Skeletal muscle satellite cell (primary cell): ENCODE measurements at regions not wholly inside any gene's neighbourhood (a gene's known extent, or its start where the extent isn't known, plus 50 kb on each side); places are given as distances from the start of the nearest gene placed in this dataset.

Experiments used
- H3K27me3 ChIP-seq: 2 replicates; pipeline ENCODE4 v1.7.0; 2013; ENCODE audit warnings: low read length; ENCODE audit not compliant: control insufficient read depth, insufficient read depth
- H3K36me3 ChIP-seq: 2 replicates; pipeline ENCODE4 v1.7.0; 2013; ENCODE audit warnings: mild to moderate bottlenecking, control low read depth, low read length; ENCODE audit not compliant: insufficient read depth
- H3K4me1 ChIP-seq: 2 replicates; pipeline ENCODE4 v1.7.0; 2013; ENCODE audit warnings: low read length; ENCODE audit not compliant: control insufficient read depth, insufficient read depth
- H3K4me2 ChIP-seq: 2 replicates; pipeline ENCODE4 v1.7.0; 2013; ENCODE audit warnings: mild to moderate bottlenecking, low read length
- H3K4me3 ChIP-seq: 2 replicates; pipeline ENCODE4 v1.7.0; 2013; ENCODE audit warnings: low read length
- H3K9ac ChIP-seq: 2 replicates; pipeline ENCODE4 v1.7.0; 2013; ENCODE audit warnings: mild to moderate bottlenecking, low read depth, low read length, moderate library complexity
- H3K9me3 ChIP-seq: replicated peaks from 2 replicates; pipeline ENCODE4 v1.7.0; 2013; ENCODE audit warnings: mild to moderate bottlenecking, control low read depth, low read length

- no peaks in the 10 kb centered on the region for H3K9me3 ChIP-seq
- H3K4me2 ChIP-seq: no peak overlapping the region
- no peaks in the 10 kb centered on the region for H3K4me1 ChIP-seq
- H3K27me3 ChIP-seq: no peaks in the 10 kb centered on the region
- H3K9ac ChIP-seq: no peak overlapping the region
- H3K36me3 ChIP-seq: no peaks in the 10 kb centered on the region
- H3K4me3 ChIP-seq: no peak overlapping the region
Measured at GRCh38 chr2:66771359-66771976, 336.5 kb downstream of the MEIS1 start.

- no peak overlapping the region for H3K9ac ChIP-seq
- no peaks in the 10 kb centered on the region for H3K36me3 ChIP-seq
- H3K9me3 ChIP-seq: no peaks in the 10 kb centered on the region
- H3K27me3 ChIP-seq: no peaks in the 10 kb centered on the region
- no peaks in the 10 kb centered on the region for H3K4me1 ChIP-seq
- H3K4me2 ChIP-seq: no peak overlapping the region
- no peak overlapping the region for H3K4me3 ChIP-seq
Measured at GRCh38 chr2:66772618-66773017, 337.7 kb downstream of the MEIS1 start.

GRCh38 chr2:66775730-66776422, 341.0 kb downstream of the MEIS1 start:
- Histone ChIP-seq H3K4me3 (no peak overlapping the region), H3K9me3 (no peaks in the 10 kb centered on the region), H3K27me3 (no peaks in the 10 kb centered on the region), H3K4me2 (no peak overlapping the region), H3K9ac (no peak overlapping the region), H3K4me1 (no peaks in the 10 kb centered on the region), H3K36me3 (no peaks in the 10 kb centered on the region)

- Histone ChIP-seq H3K9ac (no peak overlapping the region), H3K4me3 (no peak overlapping the region), H3K4me2 (no peak overlapping the region), H3K27me3 (no peaks in the 10 kb centered on the region), H3K9me3 (no peaks in the 10 kb centered on the region), H3K36me3 (no peaks in the 10 kb centered on the region), H3K4me1 (no peaks in the 10 kb centered on the region)
Measured at GRCh38 chr2:66781804-66782203, 346.9 kb downstream of the MEIS1 start.

GRCh38 chr2:66782780-66783361, 347.9 kb downstream of the MEIS1 start:
- no peak overlapping the region for H3K9ac ChIP-seq
- H3K4me1 ChIP-seq: no peaks in the 10 kb centered on the region
- H3K9me3 ChIP-seq: no peaks in the 10 kb centered on the region
- H3K27me3 ChIP-seq: no peaks in the 10 kb centered on the region
- H3K4me3 ChIP-seq: no peak overlapping the region
- no peak overlapping the region for H3K4me2 ChIP-seq
- no peaks in the 10 kb centered on the region for H3K36me3 ChIP-seq

GRCh38 chr2:66789741-66790140, 354.8 kb downstream of the MEIS1 start:
- Histone ChIP-seq H3K36me3 (no peaks in the 10 kb centered on the region), H3K27me3 (no peaks in the 10 kb centered on the region), H3K4me1 (peaks cover 12% of the 10 kb centered on the region), H3K4me2 (no peak overlapping the region), H3K9me3 (no peaks in the 10 kb centered on the region), H3K4me3 (no peak overlapping the region), H3K9ac (no peak overlapping the region)

- H3K36me3 ChIP-seq: no peaks in the 10 kb centered on the region
- no peaks in the 10 kb centered on the region for H3K27me3 ChIP-seq
- H3K4me1 ChIP-seq: peaks cover 12% of the 10 kb centered on the region
- H3K4me2 ChIP-seq: peak overlapping the region; percentile 2
- no peak overlapping the region for H3K9ac ChIP-seq
- no peak overlapping the region for H3K4me3 ChIP-seq
- H3K9me3 ChIP-seq: no peaks in the 10 kb centered on the region
Measured at GRCh38 chr2:66790651-66791181, 355.8 kb downstream of the MEIS1 start.

GRCh38 chr2:66794070-66794469, 359.1 kb downstream of the MEIS1 start:
- H3K4me1 ChIP-seq: peaks cover 12% of the 10 kb centered on the region
- H3K9me3 ChIP-seq: no peaks in the 10 kb centered on the region
- H3K4me2 ChIP-seq: no peak overlapping the region
- no peaks in the 10 kb centered on the region for H3K36me3 ChIP-seq
- no peaks in the 10 kb centered on the region for H3K27me3 ChIP-seq
- H3K4me3 ChIP-seq: no peak overlapping the region
- no peak overlapping the region for H3K9ac ChIP-seq

GRCh38 chr2:66794551-66794950, 359.6 kb downstream of the MEIS1 start:
- Histone ChIP-seq H3K9ac (no peak overlapping the region), H3K9me3 (no peaks in the 10 kb centered on the region), H3K4me3 (no peak overlapping the region), H3K4me1 (peaks cover 12% of the 10 kb centered on the region), H3K27me3 (no peaks in the 10 kb centered on the region), H3K36me3 (no peaks in the 10 kb centered on the region), H3K4me2 (no peak overlapping the region)

GRCh38 chr2:66802877-66803276, 368.0 kb downstream of the MEIS1 start:
- Histone ChIP-seq H3K9me3 (no peaks in the 10 kb centered on the region), H3K9ac (no peak overlapping the region), H3K4me1 (no peaks in the 10 kb centered on the region), H3K27me3 (no peaks in the 10 kb centered on the region), H3K4me2 (no peak overlapping the region), H3K4me3 (no peak overlapping the region), H3K36me3 (no peaks in the 10 kb centered on the region)

- Histone ChIP-seq H3K4me2 (no peak overlapping the region), H3K27me3 (no peaks in the 10 kb centered on the region), H3K36me3 (no peaks in the 10 kb centered on the region), H3K9me3 (no peaks in the 10 kb centered on the region), H3K4me1 (no peaks in the 10 kb centered on the region), H3K4me3 (no peak overlapping the region), H3K9ac (no peak overlapping the region)
Measured at GRCh38 chr2:66803726-66804125, 368.8 kb downstream of the MEIS1 start.
